Calu3 (cell line): ENCODE measurements at regions not wholly inside any gene's neighbourhood (a gene's known extent, or its start where the extent isn't known, plus 50 kb on each side); places are given as distances from the start of the nearest gene placed in this dataset.
"Not testable (repeated sequence)": the region's sequence is repeated elsewhere in the genome, so short reads cannot be mapped to it uniquely, and the experiment has no call there.

Source experiments
- BruUV-seq: library from RNA; stranded (reverse); fragments of 400-500 nt; replicated peaks from 2 replicates; lab custom pipeline; 2021; lab: Mats Ljungman, UMichigan
- CTCF ChIA-PET: fragments of 300-600 bp; sonication (Branson Sonifier 250); formaldehyde crosslinking; loops from one replicate; lab custom pipeline; 2022; ENCODE audit warnings: antibody characterized with exemption; lab: Charles Lee
- DNase-seq: peaks from one replicate; pipeline ENCODE4 v3.0.0; 2022
- H3K27ac Mint-ChIP-seq: one replicate; pipeline ENCODE4 v1.8.0; 2022; ENCODE audit warnings: mixed read lengths; ENCODE audit not compliant: unreplicated experiment
- H3K27me3 Mint-ChIP-seq: one replicate; pipeline ENCODE4 v1.8.0; 2022; ENCODE audit warnings: mixed read lengths; ENCODE audit not compliant: unreplicated experiment
- H3K36me3 Mint-ChIP-seq: one replicate; pipeline ENCODE4 v1.8.0; 2022; ENCODE audit warnings: mild to moderate bottlenecking, moderate library complexity, mixed read lengths; ENCODE audit not compliant: insufficient read depth, unreplicated experiment
- H3K4me1 Mint-ChIP-seq: one replicate; pipeline ENCODE4 v1.8.0; 2022; ENCODE audit warnings: mild to moderate bottlenecking, low read depth, mixed read lengths; ENCODE audit not compliant: unreplicated experiment
- H3K4me3 Mint-ChIP-seq: one replicate; pipeline ENCODE4 v1.8.0; 2022; ENCODE audit warnings: mild to moderate bottlenecking, low read depth, moderate library complexity, mixed read lengths; ENCODE audit not compliant: unreplicated experiment
- H3K9me3 Mint-ChIP-seq: one replicate; pipeline ENCODE4 v1.8.0; 2022; ENCODE audit warnings: low read depth, mixed read lengths; ENCODE audit not compliant: unreplicated experiment
- intact Hi-C: fragments of 100-400 bp; cut with micrococcal nuclease; formaldehyde crosslinking; loops from one replicate; pipeline ENCODE4 v1.10.0; 2022; ENCODE audit not compliant: unreplicated experiment
- TF ChIP-seq, protein P1 (sequence below): fragments of 200-600 bp; IDR thresholded peaks from one replicate; pipeline ENCODE4 v1.8.0; 2022; ENCODE audit warnings: antibody characterized with exemption; ENCODE audit not compliant: unreplicated experiment

DNA sequence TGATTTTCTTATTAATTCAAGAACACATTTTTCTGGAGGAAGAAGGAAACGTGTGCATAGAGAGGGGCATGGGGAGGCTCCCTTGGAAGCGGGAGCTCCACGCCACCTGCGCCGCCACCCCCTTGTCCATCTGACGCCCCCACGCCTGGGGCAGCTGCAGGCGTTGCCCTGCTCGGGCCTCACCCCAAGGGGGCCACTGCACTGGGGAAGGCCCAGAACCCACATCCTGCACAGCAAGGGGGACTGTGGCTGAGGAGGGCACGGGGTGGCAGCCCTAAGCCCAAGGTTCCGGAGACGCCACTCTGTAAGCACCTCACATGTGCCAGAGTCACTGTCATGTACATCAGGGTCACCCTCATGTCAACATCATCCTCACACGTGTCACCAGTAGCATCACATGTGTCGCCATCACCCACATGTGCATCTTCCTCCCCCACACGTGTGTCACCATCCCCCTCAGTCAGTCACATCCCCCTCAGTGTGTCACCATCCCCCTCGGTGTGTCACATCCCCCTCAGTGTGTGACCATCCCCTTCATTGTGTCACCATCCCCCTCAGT lies 486.7 kb upstream of the SALL3 start:
- no TSS peak for BruUV-seq
- intact Hi-C loops = no loop called here
- no peaks in the 10 kb centered on the region for H3K36me3 Mint-ChIP-seq
- no peak overlapping the region for H3K4me3 Mint-ChIP-seq
- peaks cover 6% of the 10 kb centered on the region for H3K9me3 Mint-ChIP-seq
- no peaks in the 10 kb centered on the region for H3K27me3 Mint-ChIP-seq
- TF ChIP-seq, protein P1, sequence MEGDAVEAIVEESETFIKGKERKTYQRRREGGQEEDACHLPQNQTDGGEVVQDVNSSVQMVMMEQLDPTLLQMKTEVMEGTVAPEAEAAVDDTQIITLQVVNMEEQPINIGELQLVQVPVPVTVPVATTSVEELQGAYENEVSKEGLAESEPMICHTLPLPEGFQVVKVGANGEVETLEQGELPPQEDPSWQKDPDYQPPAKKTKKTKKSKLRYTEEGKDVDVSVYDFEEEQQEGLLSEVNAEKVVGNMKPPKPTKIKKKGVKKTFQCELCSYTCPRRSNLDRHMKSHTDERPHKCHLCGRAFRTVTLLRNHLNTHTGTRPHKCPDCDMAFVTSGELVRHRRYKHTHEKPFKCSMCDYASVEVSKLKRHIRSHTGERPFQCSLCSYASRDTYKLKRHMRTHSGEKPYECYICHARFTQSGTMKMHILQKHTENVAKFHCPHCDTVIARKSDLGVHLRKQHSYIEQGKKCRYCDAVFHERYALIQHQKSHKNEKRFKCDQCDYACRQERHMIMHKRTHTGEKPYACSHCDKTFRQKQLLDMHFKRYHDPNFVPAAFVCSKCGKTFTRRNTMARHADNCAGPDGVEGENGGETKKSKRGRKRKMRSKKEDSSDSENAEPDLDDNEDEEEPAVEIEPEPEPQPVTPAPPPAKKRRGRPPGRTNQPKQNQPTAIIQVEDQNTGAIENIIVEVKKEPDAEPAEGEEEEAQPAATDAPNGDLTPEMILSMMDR = no peak
- no peaks in the 10 kb centered on the region for H3K4me1 Mint-ChIP-seq
- DNase-seq = no peak
- no peak overlapping the region for H3K27ac Mint-ChIP-seq
- CTCF ChIA-PET = no interaction called here

DNA sequence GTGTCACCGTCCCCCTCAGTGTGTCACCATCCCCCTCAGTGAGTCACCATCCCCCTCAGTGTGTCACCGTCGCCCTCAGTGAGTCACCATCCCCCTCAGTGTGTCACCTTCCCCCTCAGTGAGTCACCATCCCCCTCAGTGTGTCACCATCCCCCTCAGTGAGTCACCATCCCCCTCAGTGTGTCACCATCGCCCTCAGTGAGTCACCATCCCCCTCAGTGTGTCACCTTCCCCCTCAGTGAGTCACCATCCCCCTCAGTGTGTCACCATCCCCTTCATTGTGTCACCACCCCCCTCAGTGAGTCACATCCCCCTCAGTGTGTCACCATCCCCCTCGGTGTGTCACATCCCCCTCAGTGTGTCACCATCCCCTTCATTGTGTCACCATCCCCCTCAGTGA lies 486.1 kb upstream of the SALL3 start:
- H3K4me1 Mint-ChIP-seq, H3K4me3 Mint-ChIP-seq, H3K27ac Mint-ChIP-seq, BruUV-seq, CTCF ChIA-PET, H3K27me3 Mint-ChIP-seq, H3K9me3 Mint-ChIP-seq, DNase-seq, intact Hi-C loops, H3K36me3 Mint-ChIP-seq: not testable (repeated sequence)

DNA sequence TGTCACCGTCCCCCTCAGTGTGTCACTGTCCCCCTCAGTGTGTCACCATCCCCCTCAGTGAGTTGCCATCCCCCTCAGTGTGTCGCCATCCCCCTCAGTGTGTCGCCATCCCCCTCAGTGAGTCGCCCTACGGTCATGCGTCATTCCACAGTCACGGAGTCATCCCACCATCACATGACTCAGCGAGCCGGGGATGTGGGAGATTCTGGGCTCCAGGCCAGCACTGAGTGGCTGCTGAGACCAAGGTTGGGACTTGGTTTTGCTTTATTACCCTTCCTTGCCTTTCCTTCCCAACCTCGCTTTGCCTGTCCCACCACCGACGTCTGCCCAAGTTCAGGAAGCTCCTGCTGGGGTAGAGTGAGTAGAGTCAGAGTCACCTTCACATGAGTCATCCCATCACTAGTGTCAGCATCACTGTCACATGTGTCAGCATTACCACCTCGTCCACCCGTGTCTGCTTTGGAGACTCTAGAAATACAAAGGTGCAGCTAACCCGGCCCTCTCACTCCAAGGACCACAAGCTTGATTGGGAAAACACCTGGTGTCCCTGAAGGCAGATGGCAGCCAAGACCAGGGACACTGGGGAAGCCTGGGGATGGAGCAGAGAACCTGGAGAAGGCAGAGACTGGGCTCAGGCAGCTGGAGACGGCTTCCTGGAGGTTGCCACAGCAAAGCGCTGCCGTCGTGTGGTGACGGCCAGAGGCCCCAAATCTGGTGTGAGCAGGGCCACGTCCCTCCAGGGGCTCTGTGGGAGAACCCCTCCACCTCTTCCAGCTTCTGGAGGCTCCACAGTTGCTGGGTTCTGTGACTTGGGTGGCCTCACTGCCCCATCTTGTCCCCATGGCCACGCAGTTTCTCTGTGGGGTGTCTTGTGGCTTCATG lies 485.2 kb upstream of the SALL3 start:
- BruUV-seq = no TSS peak
- Mint-ChIP-seq H3K4me3 (no peak overlapping the region), H3K27me3 (no peaks in the 10 kb centered on the region), H3K27ac (no peak overlapping the region), H3K9me3 (peaks cover 2% of the 10 kb centered on the region), H3K36me3 (no peaks in the 10 kb centered on the region), H3K4me1 (no peaks in the 10 kb centered on the region)
- TF ChIP-seq, protein P1 = no peak
- CTCF ChIA-PET = no interaction called here
- intact Hi-C loops = no loop called here
- DNase-seq = no peak

DNA sequence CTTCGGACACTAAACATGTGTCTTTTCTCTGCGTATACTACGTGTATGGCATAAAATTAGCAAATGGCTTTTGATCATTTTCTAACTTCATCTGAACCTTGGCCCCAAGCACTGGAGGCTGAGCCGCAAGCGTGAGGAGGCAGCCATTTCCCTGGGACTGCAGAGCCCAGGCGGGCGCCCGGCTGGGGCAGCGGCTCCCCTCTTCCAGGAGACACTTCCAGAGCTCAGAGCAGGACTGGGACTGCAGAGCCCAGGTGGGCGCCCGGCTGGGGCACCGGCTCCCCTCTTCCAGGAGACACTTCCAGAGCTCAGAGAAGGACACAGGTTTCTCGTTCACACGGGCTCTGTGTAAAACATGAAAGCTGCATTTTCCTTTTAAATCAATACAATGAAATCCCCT lies 484.1 kb upstream of the SALL3 start:
- H3K9me3 Mint-ChIP-seq = peaks cover 3% of the 10 kb centered on the region
- no peak overlapping the region for H3K27ac Mint-ChIP-seq
- intact Hi-C loops = no loop called here
- H3K27me3 Mint-ChIP-seq = no peaks in the 10 kb centered on the region
- CTCF ChIA-PET = no interaction called here
- no peak overlapping the region for H3K4me3 Mint-ChIP-seq
- no peak for DNase-seq
- H3K4me1 Mint-ChIP-seq = no peaks in the 10 kb centered on the region
- H3K36me3 Mint-ChIP-seq = no peaks in the 10 kb centered on the region
- no TSS peak for BruUV-seq
- TF ChIP-seq, protein P1 = no peak

DNA sequence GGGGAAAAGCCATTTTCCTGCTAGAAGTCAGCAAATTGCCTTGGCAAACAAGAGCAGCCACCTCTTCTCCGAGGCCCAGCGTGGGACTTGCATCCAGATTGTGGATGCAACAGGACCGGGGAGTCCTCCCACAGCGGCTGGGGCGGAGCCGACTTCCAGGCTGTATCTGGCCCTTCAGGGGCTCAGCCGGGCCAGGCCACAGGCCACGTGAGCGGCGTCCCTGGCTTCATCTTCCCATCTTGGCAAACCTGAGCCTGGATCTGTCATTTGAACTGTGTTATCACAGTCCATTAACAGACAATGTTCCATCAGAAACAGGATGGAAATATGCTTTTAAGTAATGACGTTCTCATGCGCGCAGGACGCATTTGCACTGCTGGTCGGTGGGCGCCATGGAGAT lies 483.5 kb upstream of the SALL3 start:
- no peak for DNase-seq
- Mint-ChIP-seq H3K4me1 (no peaks in the 10 kb centered on the region), H3K27me3 (no peaks in the 10 kb centered on the region), H3K27ac (no peak overlapping the region), H3K36me3 (no peaks in the 10 kb centered on the region), H3K9me3 (peaks cover 3% of the 10 kb centered on the region), H3K4me3 (no peak overlapping the region)
- TF ChIP-seq, protein P1 = no peak
- no TSS peak for BruUV-seq
- intact Hi-C loops = no loop called here
- CTCF ChIA-PET = no interaction called here
